ENCODE measurements at regions not wholly inside any gene's neighbourhood (a gene's known extent, or its start where the extent isn't known, plus 50 kb on each side); places are given as distances from the start of the nearest gene placed in this dataset.
"Not testable (repeated sequence)": the region's sequence is repeated elsewhere in the genome, so short reads cannot be mapped to it uniquely, and the experiment has no call there.

DNA sequence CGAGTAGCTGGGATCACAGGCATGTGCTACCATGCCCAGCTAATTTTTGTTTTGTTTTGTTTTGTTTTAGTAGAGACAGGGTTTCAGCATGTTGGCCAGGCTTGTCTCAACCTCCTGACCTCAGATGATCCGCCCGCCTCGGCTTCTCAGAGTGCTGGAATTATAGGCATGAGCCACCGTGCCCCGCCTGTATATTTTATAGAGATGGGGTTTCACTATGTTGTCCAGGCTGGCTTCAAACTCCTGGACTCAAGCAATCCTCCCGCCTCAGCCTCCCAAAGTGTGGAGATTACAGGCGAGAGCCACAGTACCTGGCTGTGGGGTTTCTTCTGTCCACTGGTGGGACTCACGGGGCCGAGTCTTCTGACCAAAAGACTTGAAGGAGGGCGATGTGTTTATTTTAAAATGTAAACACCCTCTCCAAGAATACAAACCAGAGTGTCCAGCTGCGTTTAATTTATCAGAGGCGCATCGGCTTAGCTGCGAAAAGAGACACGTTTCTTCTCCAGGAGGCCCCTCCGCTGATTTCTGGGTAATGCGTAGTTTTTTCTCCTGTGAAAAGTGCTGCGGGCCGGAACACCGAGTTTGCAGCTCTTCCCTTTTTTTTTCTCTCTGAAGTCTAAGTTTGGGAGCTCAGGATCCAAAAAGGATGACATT lies 86.9 kb upstream of the CIBAR2 start:
- ATAC-seq: no peak
- Mint-ChIP-seq H3K27ac (no peak overlapping the region), H3K4me1 (no peaks in the 10 kb centered on the region), H3K27me3 (peaks cover 2% of the 10 kb centered on the region), H3K9me3 (ENCODE audit: low read depth) (no peaks in the 10 kb centered on the region), H3K36me3 (no peaks in the 10 kb centered on the region), H3K4me3 (no peak overlapping the region)
- DNase-seq: no peak
- CTCF ChIA-PET: no interaction called here

DNA sequence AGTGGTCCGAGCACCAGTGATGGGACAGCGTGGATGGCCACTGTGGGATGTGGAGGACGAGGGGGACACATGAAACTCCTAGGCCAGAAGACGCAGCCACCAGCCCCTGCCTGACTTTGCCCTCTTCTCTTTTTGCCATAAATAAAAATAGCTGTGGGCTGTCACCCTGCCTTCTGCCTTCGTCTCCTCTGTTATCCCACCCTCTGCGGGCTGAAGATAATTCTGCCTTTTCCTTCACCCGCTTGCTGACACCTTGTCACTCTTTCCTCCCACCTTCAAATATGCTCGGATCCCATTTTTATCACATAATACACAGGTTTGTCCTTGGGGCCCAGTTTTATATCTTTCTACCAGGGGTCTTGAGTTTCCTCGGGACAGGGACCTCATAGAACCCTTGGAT lies 87.6 kb upstream of the CIBAR2 start:
- H3K27me3 Mint-ChIP-seq: peaks cover 2% of the 10 kb centered on the region
- DNase-seq (no peak), ATAC-seq (no peak)
- CTCF ChIA-PET: no interaction called here
- no peak overlapping the region for H3K4me3 Mint-ChIP-seq
- no peak overlapping the region for H3K27ac Mint-ChIP-seq
- no peaks in the 10 kb centered on the region for H3K36me3 Mint-ChIP-seq
- no peaks in the 10 kb centered on the region for H3K9me3 Mint-ChIP-seq (ENCODE audit: low read depth)
- H3K4me1 Mint-ChIP-seq: no peaks in the 10 kb centered on the region

DNA sequence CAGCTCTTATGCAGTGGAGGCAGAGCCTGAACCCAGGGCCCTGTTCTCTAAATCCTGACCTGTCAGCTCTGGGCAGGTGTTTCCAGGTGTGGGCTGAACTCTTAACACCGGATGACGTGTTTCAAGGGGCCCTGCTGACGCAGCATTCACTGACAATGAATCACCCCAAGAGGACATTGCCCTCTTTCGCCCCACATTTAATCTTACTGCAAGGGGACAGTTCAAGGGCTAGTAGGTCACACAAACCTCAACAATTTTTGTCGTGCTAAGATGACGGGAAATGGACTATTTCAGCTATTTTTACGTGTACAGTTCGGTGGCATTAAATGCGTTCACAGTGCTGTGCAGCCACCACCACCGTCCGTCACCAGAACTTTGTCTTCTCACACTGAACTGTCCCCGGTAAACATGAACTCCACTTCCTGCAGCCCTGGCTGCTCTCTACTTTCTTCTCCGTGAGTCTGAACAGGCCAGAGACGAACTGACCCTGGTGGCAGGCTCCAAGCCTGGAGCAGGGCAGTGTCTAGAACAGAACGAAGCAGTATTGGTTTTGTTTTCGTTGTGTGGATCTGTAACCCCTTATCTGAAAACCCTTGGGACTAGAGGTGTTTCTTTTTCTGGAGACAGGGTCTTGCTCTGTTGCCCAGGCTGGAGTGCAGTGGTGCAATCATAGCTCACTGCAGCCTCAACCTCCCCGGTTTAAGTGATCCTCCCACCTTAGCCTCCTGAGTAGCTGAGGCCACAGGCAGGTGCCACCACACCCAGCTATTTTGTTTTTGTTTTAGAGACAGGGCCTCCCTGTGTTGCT lies 88.4 kb upstream of the CIBAR2 start:
- Mint-ChIP-seq H3K9me3 (ENCODE audit: low read depth) (no peaks in the 10 kb centered on the region), H3K27me3 (no peaks in the 10 kb centered on the region), H3K4me1 (no peaks in the 10 kb centered on the region), H3K27ac (no peak overlapping the region), H3K4me3 (no peak overlapping the region), H3K36me3 (no peaks in the 10 kb centered on the region)
- CTCF ChIA-PET: interaction anchor here (0.6 to 1.4 kb wide), 2 partner anchors 44 to 249 kb away, joined by 3 to 4 read pairs; no protein-coding TSS in a partner anchor
- ATAC-seq (no peak), DNase-seq (no peak)

DNA sequence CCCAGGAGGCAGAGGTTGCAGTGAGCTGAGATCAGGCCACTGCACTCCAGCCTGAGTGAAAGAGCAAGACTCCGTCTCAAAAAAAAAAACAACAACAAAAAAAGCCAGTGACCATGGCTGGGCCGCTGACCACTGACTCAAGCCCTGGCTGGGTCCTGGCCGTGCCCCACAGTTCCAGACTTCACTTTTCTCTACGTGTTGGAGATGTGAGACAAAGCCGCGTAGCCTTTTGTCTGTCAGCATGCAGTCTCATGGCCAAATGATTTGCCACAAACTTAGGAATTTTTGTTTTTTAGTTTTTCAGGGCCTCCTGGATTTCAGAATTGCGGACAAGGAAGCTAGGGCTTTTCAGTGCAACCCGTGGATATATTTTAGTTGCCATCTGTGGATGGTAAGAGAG lies 89.3 kb upstream of the CIBAR2 start:
- no peaks in the 10 kb centered on the region for H3K9me3 Mint-ChIP-seq (ENCODE audit: low read depth)
- no peaks in the 10 kb centered on the region for H3K4me1 Mint-ChIP-seq
- no peaks in the 10 kb centered on the region for H3K27me3 Mint-ChIP-seq
- ATAC-seq: no peak
- no peaks in the 10 kb centered on the region for H3K36me3 Mint-ChIP-seq
- DNase-seq: no peak
- no peak overlapping the region for H3K27ac Mint-ChIP-seq
- H3K4me3 Mint-ChIP-seq: no peak overlapping the region
- CTCF ChIA-PET: interaction anchor here (1.4 kb wide), 1 partner anchor 44 kb away, joined by 4 read pairs; no protein-coding TSS in a partner anchor

DNA sequence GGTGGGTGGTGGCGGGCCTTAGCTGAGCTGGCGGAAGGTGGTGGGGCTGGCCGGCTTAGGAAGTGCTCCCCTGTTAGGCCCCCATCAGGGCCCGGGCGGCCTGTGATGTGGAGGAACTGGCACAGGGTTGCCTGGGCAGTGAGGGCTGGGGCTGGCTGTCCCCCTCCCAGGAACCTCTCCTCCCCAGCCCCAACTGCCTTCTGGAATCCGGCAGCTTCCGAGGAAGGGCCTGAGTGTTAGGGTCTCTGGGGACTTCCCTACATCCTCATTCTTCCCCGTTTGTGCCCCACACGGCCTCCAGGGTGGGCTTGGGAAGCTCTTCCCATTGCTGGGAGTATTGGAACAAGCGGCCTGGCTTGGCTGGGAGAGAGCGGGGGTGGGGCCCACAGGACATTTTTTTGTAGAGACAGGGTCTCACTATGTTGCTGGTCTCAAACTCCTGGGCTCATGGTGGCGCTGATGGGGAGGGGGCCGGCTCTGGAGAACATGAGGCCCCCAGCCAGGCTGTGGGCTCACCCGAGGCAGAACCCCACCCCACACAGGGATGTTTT lies 89.9 kb upstream of the CIBAR2 start:
- no peaks in the 10 kb centered on the region for H3K4me1 Mint-ChIP-seq
- no peaks in the 10 kb centered on the region for H3K36me3 Mint-ChIP-seq
- DNase-seq (no peak), ATAC-seq (no peak)
- no peaks in the 10 kb centered on the region for H3K27me3 Mint-ChIP-seq
- H3K9me3 Mint-ChIP-seq (ENCODE audit: low read depth): no peaks in the 10 kb centered on the region
- no peak overlapping the region for H3K27ac Mint-ChIP-seq
- H3K4me3 Mint-ChIP-seq: no peak overlapping the region
- CTCF ChIA-PET: no interaction called here

DNA sequence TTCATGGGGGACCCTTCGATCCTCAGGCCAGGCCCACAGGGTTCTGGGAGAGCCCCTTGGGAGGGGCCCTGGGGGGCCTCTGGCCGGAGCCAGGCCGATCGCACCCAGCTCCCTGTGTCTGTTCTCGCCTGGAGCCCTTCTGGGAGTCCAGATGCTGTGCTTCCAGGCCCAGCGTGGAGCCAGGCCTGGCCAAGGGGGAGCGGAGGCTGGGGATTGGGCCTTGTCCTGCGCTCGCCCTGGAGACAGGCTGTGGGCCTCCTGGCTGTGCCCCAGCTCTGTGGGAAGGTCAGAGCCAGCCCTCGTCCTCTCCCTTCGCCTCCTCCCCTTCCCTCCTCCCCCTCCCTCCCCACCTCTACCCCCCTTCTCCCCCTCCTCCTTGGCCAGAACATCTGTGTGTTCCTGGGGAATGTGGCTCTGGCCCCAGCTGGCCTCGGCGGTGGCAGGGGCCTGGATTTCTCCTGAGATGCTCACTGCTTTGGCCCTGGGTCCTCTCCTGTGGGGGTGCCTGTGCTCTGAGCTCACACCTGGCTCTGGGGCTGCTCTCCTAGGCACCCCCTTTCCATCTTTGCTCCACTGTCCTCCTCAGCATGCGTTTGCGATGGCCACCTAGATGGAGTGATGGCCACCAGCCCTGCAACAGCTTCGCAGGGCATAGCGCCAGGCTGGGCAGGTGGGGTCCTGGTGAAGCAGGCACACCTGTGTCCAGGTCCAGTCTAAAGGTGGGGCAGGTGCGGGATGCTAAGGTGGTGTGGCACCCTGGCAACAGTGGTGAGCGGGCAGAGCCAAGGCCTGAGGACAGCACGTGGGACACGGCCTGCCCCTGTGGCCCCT lies 90.6 kb upstream of the CIBAR2 start:
- no peak overlapping the region for H3K27ac Mint-ChIP-seq
- DNase-seq (no peak), ATAC-seq (no peak)
- no peaks in the 10 kb centered on the region for H3K9me3 Mint-ChIP-seq (ENCODE audit: low read depth)
- no peak overlapping the region for H3K4me3 Mint-ChIP-seq
- no peaks in the 10 kb centered on the region for H3K36me3 Mint-ChIP-seq
- H3K4me1 Mint-ChIP-seq: no peaks in the 10 kb centered on the region
- CTCF ChIA-PET: interaction anchor here (0.7 kb wide), 1 partner anchor 51 kb away, joined by 3 read pairs; no protein-coding TSS in a partner anchor
- no peaks in the 10 kb centered on the region for H3K27me3 Mint-ChIP-seq

DNA sequence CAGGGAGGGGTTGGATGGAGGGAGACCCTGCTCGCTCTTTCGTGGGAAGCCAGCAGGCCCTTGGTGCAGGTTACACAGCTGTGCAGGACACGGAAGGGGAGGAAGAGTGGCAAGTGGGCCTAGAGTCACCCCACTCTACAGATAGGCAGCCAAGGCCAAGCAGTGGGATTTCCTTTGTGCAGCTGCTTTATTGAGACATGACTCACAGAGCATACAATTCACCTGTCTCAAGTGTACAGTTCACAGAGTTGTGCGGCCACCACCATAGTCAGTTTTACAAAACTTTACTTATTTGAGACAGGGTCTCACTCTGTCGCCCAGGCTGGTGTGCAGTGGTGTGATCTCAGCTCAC lies 91.2 kb upstream of the CIBAR2 start:
- H3K36me3 Mint-ChIP-seq: no peaks in the 10 kb centered on the region
- H3K4me3 Mint-ChIP-seq: no peak overlapping the region
- ATAC-seq (no peak), DNase-seq (no peak)
- H3K4me1 Mint-ChIP-seq: no peaks in the 10 kb centered on the region
- H3K27me3 Mint-ChIP-seq: no peaks in the 10 kb centered on the region
- H3K27ac Mint-ChIP-seq: no peak overlapping the region
- no peaks in the 10 kb centered on the region for H3K9me3 Mint-ChIP-seq (ENCODE audit: low read depth)
- CTCF ChIA-PET: interaction anchor here (0.7 kb wide), 1 partner anchor 50 kb away, joined by 3 read pairs; no protein-coding TSS in a partner anchor

DNA sequence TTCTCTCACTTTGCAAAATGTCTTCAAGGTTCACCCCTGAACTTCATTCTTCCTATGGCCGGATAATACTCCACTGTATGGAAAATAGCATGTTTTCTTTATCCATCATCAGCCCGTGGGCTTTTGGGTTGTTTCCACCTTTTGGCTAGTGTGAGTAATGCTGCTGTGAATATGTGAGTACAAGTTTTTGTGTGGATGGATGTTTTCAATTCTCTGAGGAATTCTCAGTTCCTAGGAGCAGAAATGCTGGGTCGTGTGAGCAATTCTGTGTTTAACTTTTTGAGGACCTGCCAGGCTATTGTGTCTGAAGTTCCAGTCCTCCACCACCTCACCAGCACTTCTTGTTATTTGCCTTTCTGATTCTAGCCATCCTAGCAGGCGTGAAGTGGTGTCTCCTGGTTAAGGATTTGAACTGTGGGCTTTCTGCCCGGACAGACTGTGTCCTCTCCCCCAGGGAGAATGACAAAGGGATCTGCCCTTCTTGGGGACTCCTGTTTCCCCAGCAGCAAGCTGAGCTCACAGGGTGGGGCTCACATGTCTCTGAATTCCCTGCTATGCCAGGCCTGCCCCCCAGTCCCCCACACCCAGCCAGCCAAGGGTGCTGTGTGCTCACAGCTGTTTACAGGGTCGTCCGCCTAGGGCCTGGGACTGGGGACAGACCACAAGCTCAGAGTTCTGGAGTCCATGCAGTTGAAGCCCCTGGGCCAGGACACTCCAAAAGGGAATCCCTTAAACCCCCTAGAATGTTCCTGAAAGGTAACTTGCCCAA lies 92.2 kb upstream of the CIBAR2 start:
- Mint-ChIP-seq H3K9me3 (ENCODE audit: low read depth) (no peaks in the 10 kb centered on the region), H3K36me3 (no peaks in the 10 kb centered on the region), H3K4me3 (no peak overlapping the region), H3K4me1 (no peaks in the 10 kb centered on the region), H3K27ac (no peak overlapping the region), H3K27me3 (no peaks in the 10 kb centered on the region)
- CTCF ChIA-PET: no interaction called here
- DNase-seq (no peak), ATAC-seq (no peak)

DNA sequence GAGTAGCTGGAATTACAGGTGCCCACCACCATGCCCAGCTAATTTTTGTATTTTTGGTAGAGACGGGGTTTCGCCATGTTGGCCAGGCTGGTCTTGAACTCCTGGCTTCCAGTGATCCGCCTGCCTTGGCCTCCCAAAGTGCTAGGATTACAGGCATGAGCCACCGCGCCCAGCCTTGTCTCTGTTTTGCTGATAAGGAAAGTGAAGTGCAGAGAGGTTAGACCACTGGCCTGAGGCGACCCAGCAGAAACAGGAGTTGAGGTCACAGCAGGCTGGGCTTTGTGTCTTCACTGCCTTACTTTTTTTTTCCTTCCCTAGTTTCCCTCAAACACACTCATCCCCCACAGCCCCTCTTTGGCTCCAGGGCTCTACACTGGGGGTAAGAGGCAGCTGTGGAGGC lies 93.0 kb upstream of the CIBAR2 start:
- DNase-seq; ATAC-seq; H3K27ac Mint-ChIP-seq; H3K9me3 Mint-ChIP-seq (ENCODE audit: low read depth); H3K36me3 Mint-ChIP-seq; H3K4me1 Mint-ChIP-seq; H3K4me3 Mint-ChIP-seq; CTCF ChIA-PET; H3K27me3 Mint-ChIP-seq: not testable (repeated sequence)

DNA sequence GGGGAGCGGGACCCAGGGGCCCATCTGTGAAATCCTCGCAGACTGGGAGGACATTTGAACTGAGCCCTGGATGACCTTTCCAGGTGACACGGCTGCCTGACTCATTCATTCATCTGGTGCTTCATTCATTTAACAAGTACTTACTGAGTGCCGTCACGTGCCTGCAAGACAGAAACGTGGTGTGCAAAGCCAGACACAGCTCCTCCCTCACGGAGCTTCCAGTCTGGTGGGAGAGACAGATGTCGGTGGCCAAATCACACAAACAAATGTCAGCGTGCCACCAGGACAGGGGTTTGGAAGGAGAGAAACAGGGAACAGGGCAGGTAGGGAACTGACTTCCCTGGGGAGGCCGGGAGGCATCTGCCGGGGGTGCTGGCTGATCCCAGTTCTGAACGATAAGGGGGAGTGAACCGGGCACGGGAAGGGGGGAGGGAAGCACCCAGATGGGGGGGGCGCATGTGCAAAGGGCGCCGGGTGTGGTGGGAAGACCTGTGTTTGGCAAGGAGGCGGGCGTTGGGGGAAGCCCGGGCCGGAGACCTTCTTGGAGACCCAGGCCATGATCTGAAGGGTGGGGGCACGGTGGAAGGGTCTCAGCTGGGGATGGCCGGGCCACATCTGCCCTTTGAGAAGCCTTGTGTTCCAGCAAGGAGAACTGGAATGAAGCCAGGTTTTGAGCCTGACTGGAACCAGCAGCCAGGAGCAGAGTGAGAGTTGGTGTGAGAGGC lies 93.6 kb upstream of the CIBAR2 start:
- CTCF ChIA-PET: no interaction called here
- Mint-ChIP-seq H3K27ac (no peak overlapping the region), H3K9me3 (ENCODE audit: low read depth) (no peaks in the 10 kb centered on the region), H3K36me3 (no peaks in the 10 kb centered on the region), H3K4me3 (no peak overlapping the region), H3K27me3 (no peaks in the 10 kb centered on the region), H3K4me1 (no peaks in the 10 kb centered on the region)
- DNase-seq: no peak
- ATAC-seq: no peak

DNA sequence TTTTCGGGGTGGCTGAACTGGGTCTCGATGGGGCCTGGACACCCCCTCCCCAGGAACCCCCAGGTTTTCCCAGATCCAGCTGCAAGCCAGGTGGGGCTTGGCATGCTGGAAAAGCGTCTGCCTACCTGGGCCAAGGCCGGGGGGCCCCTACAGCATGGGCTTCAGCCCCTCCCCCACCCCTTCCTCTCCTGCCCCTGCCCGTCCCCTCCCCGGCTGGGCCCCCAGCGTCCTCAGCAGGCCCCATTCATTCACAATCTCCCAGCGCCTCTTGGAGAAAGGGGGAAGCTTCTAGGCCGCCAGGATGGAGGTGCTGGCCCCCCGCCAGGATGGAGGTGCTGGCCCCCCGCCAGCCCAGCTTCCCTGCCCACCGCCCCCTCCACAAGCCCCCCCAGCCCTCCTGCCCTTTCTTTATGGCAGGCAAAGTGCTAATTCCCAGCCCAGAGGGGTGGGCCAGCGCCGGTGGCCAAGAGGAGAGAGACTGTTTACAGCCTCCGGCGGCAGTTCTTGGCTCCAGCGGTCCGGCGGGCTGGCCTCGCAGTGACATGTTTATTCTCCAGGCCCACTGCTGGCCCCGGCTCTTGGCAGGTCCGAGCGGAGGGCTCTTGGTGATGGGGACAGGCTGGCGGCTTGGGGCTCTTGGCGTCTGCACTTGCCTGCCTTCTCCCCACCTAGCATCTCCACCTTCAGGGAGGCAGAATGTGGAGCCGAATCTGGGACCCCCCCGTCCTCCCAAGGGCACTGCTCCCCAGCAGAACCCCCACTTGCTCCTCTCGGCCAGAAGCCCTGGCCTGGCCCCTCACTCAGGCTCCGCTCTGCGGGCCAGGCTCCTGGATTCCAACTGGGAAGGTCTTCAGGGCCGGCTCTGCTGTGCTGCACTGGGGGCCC lies 94.4 kb upstream of the CIBAR2 start:
- H3K27ac Mint-ChIP-seq: no peak overlapping the region
- H3K36me3 Mint-ChIP-seq: no peaks in the 10 kb centered on the region
- no peaks in the 10 kb centered on the region for H3K27me3 Mint-ChIP-seq
- no peak overlapping the region for H3K4me3 Mint-ChIP-seq
- CTCF ChIA-PET: no interaction called here
- no peaks in the 10 kb centered on the region for H3K4me1 Mint-ChIP-seq
- ATAC-seq (no peak), DNase-seq (no peak)
- H3K9me3 Mint-ChIP-seq (ENCODE audit: low read depth): no peaks in the 10 kb centered on the region

All from activated CD8-positive, alpha-beta memory T cell treated with anti-CD3 and anti-CD28 coated beads, Interleukin-2, amount 10 ng/mL, durations not matched to agents 7 days and 5 days (primary cell).